SH-SY5Y (cell line): ENCODE measurements at regions not wholly inside any gene's neighbourhood (a gene's known extent, or its start where the extent isn't known, plus 50 kb on each side); places are given as distances from the start of the nearest gene placed in this dataset.

ENCODE experiments used
- GATA2 ChIP-seq: IDR thresholded peaks from 2 replicates; pipeline ENCODE4 v1.6.1; 2011; ENCODE audit warnings: mild to moderate bottlenecking, low read depth, low read length
- GATA3 ChIP-seq: IDR thresholded peaks from 2 replicates; pipeline ENCODE4 v1.6.1; 2011; ENCODE audit warnings: low read depth, mild to moderate bottlenecking, low read length, moderate library complexity

GRCh38 chr16:6363896-6364607 is 968.6 kb upstream of the RBFOX1 start:
- TF ChIP-seq GATA2 (no peak), GATA3 (no peak)
